HG02884 (cell line): ENCODE measurements at regions not wholly inside any gene's neighbourhood (a gene's known extent, or its start where the extent isn't known, plus 50 kb on each side); places are given as distances from the start of the nearest gene placed in this dataset.
"Not testable (repeated sequence)": the region's sequence is repeated elsewhere in the genome, so short reads cannot be mapped to it uniquely, and the experiment has no call there.

ENCODE experiments used
- ATAC-seq: cut with Tn5 transposase; IDR thresholded peaks from one replicate; pipeline ENCODE4 v1.9.1; 2021; ENCODE audit warnings: mild to moderate bottlenecking, moderate library complexity; ENCODE audit not compliant: unreplicated experiment

- ATAC-seq, result no peak
Observed at GRCh38 chr4:141340458-141340857, 119.8 kb downstream of the ZNF330 start.

DNA sequence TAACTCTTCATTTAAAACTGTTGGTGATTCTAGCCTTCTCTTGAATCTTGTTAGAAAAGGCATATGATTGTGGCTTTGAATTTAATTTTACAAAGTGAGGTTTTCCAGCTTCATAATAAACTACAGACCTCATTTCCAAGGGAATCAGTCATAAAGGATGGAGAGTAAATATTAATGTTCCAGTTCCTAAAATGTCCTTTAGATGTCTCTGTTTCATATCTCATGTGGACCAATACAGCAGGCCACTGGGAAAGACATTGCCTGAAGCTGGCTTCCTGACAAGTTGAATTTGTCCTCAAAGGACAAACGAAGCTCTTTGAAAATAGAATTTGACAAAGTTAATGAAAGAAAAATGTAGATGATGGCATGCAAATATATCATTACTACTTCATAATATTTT, 125.4 kb downstream of the ZNF330 start:
- ATAC-seq, result peak; percentile 51

GRCh38 chr4:141347684-141348083, 127.0 kb downstream of the ZNF330 start:
- ATAC-seq, result no peak

- ATAC-seq, result peak; percentile 38
Observed at GRCh38 chr4:141348125-141348524, 127.4 kb downstream of the ZNF330 start.

DNA sequence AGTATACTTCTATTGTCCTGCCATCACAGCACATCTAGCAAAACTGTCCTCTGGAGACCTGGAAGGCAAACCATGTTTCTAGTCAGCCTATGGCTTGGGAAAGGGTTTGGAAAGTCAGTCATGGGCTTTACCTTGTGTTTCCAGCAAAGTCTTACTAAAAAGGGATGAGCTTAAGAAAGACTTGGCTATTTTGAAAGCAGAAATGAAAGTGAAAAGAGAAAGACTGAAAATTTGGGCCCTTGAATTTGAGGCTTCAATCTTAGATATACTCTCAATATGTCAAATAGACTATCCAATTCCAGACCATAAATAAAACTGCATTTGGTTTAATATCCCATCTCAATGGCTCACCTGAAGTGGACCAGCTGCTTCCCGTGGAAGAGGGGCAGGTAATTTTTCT, 127.9 kb downstream of the ZNF330 start:
- peak; percentile 43 for ATAC-seq

DNA sequence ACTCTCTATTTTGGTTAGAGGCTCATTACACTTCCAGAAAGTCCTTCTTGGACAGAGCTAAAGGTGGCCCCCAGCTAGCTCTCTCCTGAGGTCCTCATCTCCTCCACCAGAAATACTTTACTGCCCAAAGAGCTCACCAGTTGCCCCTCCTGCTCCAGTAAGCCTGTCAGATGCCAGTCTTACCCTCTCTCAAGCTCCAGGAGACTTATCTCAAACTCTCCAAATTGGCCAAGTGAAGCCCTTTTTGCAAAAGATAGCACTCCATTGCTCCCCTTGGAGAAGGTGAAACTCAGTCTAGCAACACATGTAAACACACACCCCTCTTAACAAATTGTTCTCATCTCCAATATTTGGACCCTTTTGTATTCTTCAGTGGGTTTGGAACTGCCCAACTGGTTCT, 128.5 kb downstream of the ZNF330 start:
- ATAC-seq, result no peak

DNA sequence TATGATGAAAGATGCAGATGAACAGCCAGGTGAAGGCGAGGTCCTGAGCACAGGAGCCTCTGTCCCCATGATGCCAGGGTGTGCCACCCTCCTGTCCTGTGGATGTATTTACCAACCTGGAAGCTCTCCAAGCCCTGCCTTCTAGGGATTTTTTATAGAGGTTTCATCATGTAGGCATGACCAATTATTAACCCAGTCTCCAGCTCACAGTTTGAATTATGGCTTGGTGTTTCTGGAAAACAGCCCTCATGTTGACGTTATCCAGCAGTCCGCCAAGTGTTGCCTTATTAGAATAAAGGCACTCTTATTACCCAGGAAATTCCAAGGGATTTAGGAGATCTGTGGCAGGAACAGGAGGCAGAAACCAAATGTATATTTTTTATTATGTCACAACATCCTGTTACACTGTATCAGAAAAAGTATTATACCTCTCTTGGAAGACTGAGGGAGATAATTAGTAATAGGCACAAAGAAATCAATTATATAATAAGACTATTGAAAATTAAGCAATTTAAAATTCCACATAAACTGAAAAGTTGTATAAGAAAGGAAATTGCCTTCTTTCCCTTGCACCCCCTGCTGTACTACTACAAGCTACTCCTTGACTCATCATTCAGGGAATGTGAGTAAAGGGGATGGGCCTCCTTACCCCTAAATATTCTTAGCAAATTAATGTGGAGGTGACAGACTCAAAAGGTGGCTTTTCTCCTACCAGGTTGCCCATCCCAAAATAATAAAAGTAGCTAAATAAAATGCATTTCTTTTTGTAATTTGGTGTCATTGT, 129.6 kb downstream of the ZNF330 start:
- no peak for ATAC-seq

- ATAC-seq, result no peak
Observed at GRCh38 chr4:141352331-141352730, 131.6 kb downstream of the ZNF330 start.

DNA sequence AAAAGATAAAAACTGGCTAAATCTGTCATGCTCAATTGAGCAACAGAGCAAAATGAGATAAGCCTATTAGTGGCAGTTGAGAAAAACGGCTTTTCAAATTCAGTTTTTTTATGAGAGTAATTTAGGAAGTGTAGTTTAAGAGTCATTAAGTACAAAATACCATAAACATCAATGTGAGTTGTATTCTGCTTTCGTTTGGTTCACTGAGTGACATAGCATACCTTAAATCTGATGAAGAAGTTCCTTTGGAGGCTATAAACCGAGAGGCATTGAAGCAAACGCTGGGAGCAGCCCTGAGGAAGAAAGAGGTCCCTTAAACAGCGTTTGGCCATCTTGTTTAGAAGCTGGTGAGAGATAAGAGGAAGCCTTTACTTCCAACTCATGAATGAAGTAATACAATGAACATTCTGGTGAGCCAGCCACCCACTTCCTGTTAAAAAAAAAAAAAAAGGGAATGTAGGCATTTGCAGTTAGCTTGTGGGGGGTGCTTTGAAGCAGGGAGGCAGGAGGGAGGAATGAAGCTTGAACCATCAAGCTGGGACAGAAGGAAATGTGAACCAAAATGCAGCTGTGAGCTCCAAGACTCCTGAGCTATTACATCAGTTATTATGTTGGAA, 132.3 kb downstream of the ZNF330 start:
- no peak for ATAC-seq

- ATAC-seq, result no peak
Observed at GRCh38 chr4:141356321-141356962, 135.7 kb downstream of the ZNF330 start.

GRCh38 chr4:141356963-141357335, 136.3 kb downstream of the ZNF330 start:
- no peak for ATAC-seq

- ATAC-seq, result not testable (repeated sequence)
Observed at GRCh38 chr4:141368241-141368640, 147.5 kb downstream of the ZNF330 start.

DNA sequence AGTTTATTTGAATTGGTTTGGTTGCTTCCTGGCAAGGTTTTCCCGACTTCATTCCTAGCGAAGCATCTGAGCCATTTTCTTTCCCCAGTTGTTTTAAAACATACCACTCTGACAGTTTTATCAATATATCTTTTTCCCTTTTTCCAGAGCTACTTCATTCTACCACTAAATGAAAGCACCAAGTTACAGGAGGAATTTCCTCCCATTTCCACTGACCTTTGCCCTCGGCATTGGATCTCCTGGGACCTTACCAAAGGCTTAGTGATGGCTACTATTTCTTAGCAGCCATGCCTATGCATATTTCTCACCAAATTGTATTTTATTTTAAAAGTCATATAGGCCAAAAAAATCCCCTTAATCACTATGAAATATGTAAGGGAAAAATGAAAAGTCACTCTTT, 150.5 kb downstream of the ZNF330 start:
- ATAC-seq, result no peak

DNA sequence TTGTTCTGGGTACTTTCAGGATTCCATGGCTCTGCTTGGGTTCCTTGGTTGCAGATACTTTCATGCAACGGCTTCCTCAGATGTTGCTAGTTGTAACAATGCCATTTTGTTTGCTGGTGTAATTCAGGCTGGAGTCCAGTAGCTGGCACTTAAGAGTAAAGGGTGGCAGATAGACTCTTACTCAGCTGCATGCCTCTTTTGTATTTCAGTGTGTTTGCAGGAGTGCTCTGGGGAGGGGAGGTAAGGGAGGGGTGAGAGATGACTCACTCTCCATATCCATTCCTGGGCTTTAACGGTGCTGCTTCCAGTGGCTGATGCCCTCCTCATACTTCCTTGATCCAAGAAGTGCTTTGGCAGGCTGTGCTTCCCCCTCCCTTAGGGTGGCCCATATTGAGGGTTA, 155.2 kb downstream of the ZNF330 start:
- ATAC-seq, result no peak

- ATAC-seq, result peak; percentile 94
Observed at GRCh38 chr4:141376769-141377168, 156.1 kb downstream of the ZNF330 start.

GRCh38 chr4:141387299-141387698, 166.6 kb downstream of the ZNF330 start:
- no peak for ATAC-seq

GRCh38 chr4:141388481-141388880, 167.8 kb downstream of the ZNF330 start:
- no peak for ATAC-seq

DNA sequence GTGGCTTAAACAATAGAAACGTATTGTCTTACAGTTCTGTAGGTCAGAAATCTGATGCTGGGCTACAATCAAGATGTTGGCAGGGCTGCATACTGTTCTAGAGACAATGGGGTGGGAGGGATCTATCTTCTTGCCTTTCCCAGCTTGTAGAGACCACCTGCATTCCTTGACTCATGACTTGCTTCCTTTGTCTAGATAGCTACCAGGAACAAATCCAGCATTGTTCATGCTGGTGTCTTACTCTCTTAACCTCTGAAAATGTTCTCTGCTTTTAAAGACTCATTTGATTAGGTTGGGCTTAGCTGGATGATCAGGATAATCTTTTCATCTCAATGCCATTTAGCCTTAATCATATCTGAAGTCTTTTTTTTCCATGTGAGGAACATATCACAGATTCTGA, 169.0 kb downstream of the ZNF330 start:
- ATAC-seq, result no peak

- ATAC-seq, result peak; percentile 71
Observed at GRCh38 chr4:141390571-141390970, 169.9 kb downstream of the ZNF330 start.

DNA sequence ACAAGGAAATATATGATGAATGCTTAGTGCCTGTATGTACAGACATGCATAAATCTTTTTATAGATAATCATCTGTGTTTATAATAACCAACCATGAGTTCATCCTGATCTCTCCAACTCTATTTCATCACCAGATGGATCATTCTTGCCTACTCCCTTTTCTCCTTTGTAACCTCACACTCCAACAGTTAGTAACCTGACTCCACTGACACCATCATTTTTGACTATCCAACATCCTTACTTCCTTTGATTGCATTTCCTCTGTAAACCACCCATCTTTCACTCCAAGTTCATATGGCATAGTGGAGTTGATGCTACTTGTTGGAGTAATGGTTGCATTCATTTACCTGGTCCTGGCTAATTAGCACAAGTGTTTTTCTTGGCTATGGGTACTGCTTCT, 170.6 kb downstream of the ZNF330 start:
- no peak for ATAC-seq

DNA sequence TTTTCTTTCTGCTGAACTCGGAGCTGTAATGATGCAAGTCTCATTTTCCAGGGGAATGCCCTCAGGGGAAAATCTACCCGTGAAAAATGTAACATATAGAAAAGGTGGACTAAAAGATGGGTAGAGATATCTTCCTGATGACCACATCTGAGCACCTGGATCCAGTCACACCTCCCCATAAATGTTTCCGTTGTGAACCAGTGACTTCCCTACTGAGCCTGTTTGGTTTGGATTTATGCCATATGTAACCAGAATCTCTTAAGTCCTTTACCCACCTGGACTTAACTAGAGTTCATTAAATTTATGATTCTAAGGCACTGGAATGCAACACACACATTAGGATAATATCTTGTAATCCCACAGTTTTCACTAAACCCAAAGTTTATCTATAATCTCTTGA, 171.1 kb downstream of the ZNF330 start:
- ATAC-seq, result no peak

DNA sequence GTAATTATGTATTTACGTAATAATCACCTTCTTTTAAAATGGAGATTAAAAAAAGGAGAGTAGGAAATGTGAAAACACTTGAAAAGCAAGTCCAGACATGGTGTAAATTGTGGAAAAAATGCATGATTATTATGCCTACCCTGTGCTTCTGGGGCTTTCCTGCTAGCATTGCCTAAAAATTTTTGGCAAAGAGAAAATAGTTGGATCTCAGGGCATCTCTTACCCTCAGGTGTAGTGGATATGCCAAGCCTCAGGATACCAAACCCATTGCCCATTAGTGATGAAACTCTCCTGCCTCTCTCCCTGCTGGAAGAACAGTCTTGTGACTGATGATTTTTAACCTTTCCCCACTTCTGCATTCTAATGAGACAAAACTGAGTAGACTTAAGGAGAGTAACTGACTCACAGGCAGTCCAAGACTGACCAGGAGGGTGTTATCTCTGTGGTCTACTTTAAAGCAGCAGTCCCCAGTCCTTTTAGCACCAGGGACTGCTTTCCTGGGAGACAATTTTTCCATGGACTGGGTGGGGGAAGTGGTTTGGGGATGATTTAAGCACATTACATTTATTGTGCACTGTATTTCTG, 174.6 kb downstream of the ZNF330 start:
- ATAC-seq, result no peak
